ENCODE measurements at regions not wholly inside any gene's neighbourhood (a gene's known extent, or its start where the extent isn't known, plus 50 kb on each side); places are given as distances from the start of the nearest gene placed in this dataset.

- TF ChIP-seq CTCF (IDR thresholded peaks at IDR 0.05) (no peak), SMAD4 (CRISPR knock-in tag; IDR thresholded peaks at IDR 0.05) (no peak)
Measured at GRCh38 chr18:51753365-51754057, 556.0 kb upstream of the MEX3C start.
